IPS-18c (cell line): ENCODE measurements at regions not wholly inside any gene's neighbourhood (a gene's known extent, or its start where the extent isn't known, plus 50 kb on each side); places are given as distances from the start of the nearest gene placed in this dataset.

Source experiments
- H3K4me3 ChIP-seq: 2 replicates; pipeline ENCODE4 v1.7.0; 2013; ENCODE audit warnings: low read depth, mild to moderate bottlenecking, low read length, moderate library complexity; ENCODE audit not compliant: insufficient read depth
- H3K9me3 ChIP-seq: one replicate; pipeline ENCODE4 v1.6.1; 2013; ENCODE audit warnings: mild to moderate bottlenecking, low read length, moderate library complexity; ENCODE audit not compliant: control insufficient read depth, insufficient read depth

- Histone ChIP-seq H3K4me3 (no peak overlapping the region), H3K9me3 (no peaks in the 10 kb centered on the region)
Observed at GRCh38 chr3:81958972-81959640, 197.7 kb upstream of the GBE1 start.

DNA sequence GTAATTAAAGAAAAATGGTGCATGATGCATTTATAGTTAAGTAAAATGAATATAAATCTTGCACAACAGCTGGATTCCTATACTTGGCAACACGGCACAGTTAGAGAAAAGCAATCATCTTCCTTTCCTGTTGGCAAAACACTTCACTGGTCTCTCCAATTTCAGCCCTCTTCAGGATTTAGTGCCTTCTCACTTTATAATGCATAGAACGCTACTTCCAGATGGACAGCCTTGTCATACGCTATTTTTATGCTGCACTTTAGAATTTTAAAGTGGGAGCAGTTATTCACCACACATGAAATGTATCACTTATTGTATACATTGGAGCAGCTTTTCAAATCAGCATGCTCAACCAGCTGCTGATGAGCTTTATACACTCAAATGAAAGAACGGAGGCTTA is 194.4 kb upstream of the GBE1 start:
- no peaks in the 10 kb centered on the region for H3K9me3 ChIP-seq
- H3K4me3 ChIP-seq: no peak overlapping the region

- Histone ChIP-seq H3K4me3 (no peak overlapping the region), H3K9me3 (no peaks in the 10 kb centered on the region)
Observed at GRCh38 chr3:81953111-81953510, 191.7 kb upstream of the GBE1 start.

GRCh38 chr3:81952141-81952540 is 190.7 kb upstream of the GBE1 start:
- no peaks in the 10 kb centered on the region for H3K9me3 ChIP-seq
- H3K4me3 ChIP-seq: no peak overlapping the region

- H3K4me3 ChIP-seq: no peak overlapping the region
Observed at GRCh38 chr3:81951636-81952035, 190.2 kb upstream of the GBE1 start.

DNA sequence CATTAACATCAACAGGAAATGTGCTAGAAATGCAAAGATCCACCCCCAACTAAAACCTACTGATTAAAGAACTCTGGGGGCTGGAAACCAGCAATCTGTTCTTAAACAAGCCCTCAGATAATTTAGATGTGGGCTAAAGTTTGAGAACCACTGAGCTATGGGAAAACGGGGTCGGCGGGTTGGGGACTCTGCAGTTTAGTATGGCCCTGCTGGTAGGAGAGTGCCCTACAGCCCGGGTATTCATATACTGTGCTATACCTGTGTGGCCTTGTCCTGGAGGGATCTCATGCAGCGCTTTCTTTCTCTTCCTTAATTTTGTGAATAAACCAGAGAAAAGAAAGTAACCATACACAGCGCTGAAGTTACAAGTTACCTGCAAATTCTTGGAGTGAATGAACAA is 189.7 kb upstream of the GBE1 start:
- Histone ChIP-seq H3K4me3 (no peak overlapping the region), H3K9me3 (no peaks in the 10 kb centered on the region)

More at GRCh38 chr3:81951636-81952035, 190.2 kb upstream of the GBE1 start:
- no peaks in the 10 kb centered on the region for H3K9me3 ChIP-seq

DNA sequence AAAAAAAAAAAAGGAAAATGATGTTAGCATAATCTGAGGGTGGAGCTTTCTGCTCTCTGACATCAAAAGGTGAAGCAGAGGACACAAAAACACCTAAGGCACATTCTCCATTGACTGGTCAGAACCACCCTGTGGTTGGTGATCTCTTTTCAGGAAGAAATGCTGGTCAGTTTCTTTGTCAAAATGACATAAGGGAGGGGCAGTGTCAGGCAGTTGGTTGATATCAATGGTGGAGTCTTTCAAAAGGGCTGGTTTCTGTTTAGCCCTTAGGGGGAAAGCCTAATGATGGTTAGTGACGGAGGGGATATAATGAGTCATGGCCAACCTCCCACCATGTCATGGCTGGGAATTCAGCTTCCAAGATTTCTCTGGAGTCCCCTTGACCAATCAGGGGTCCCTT is 185.9 kb upstream of the GBE1 start:
- no peak overlapping the region for H3K4me3 ChIP-seq

DNA sequence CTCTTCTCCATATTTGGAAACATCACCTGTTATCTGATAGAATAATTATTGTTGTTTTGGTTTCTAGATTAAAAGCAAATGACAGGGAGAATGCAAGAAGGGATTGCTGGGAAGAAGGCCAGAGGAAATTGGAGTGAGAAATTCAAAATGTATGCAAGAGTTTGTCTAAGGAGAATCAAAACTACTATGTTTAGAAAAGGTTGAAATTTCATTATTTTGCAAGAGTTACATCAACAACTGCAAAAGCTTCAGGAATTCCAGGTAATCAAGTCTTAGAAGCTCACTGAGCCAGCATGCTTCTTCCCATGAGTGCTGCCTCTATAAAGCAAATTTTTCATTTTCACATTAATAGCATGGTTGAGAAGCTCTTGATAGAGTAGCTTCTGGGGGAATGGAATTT is 177.2 kb upstream of the GBE1 start:
- H3K9me3 ChIP-seq: no peaks in the 10 kb centered on the region
- no peak overlapping the region for H3K4me3 ChIP-seq

More for the DNA sequence above, 185.9 kb upstream of the GBE1 start:
- no peaks in the 10 kb centered on the region for H3K9me3 ChIP-seq

- H3K4me3 ChIP-seq: no peak overlapping the region
- H3K9me3 ChIP-seq: no peaks in the 10 kb centered on the region
Observed at GRCh38 chr3:81936817-81937216, 175.4 kb upstream of the GBE1 start.

DNA sequence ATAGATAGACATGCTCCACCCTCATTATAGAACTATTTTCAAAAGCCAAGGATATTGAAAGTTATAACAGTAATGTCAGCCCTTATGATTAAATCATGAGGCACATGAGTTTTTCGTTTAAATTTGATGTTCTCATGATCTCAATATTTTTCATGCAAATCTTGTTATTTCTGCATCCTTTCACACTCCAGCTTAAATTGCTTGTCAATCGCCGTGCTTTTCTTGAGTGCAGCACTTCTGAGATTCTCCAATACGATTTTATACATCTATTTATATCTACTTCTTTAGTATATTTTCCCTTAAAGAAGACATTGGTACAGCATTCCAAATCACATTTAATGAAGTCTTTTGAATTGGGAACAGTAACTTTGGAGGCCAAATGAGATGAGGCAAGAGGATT is 171.2 kb upstream of the GBE1 start:
- Histone ChIP-seq H3K9me3 (no peaks in the 10 kb centered on the region), H3K4me3 (no peak overlapping the region)

DNA sequence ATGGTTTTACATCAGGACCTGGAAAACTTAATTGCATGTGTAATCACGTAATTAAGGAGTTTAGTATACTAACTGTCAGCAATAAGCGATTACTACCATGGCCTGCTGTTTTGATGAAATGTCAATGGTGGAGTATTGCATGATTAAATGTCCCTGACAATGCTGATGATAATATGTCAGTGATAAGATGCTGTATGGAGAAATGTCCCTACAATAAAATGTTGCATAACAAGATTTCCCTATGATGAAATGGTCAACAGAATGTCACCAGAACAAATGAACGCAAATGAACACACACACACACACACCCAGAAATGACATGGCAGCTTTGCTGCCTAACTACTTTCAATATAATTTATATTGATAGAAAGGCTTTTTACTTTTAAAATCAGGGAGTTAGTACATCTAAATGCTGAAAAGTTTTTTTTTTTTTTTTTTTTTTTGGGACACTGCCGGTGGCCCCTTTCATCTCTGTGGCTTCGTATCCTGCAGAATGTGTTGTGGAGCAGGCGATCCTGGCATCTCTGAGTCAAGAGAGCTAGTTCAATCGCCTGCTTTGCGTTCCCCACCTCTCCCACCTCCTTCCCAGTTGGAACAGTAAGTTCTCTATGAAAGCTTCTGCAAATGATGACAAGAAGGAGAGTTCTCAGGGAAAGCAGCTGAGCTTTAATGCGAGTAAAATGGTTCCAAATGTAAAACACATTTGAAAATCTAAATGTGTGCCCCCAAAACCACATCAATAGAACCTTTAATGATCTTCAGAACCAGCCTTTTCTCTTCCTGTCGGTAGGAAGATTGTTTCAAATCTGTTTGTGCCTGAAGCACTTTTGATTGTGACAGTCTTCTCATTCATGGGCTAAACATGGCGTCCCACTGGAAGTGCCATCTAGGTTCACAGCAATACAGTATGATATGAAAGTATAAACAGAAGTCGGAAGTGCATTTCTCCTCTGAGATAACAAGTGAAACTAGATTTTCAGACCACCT is 170.1 kb upstream of the GBE1 start:
- H3K9me3 ChIP-seq: no peaks in the 10 kb centered on the region
- H3K4me3 ChIP-seq: no peak overlapping the region

GRCh38 chr3:81929697-81930096 is 168.3 kb upstream of the GBE1 start:
- Histone ChIP-seq H3K4me3 (no peak overlapping the region), H3K9me3 (no peaks in the 10 kb centered on the region)

- H3K9me3 ChIP-seq: no peaks in the 10 kb centered on the region
- no peak overlapping the region for H3K4me3 ChIP-seq
Observed at GRCh38 chr3:81927811-81928210, 166.4 kb upstream of the GBE1 start.

DNA sequence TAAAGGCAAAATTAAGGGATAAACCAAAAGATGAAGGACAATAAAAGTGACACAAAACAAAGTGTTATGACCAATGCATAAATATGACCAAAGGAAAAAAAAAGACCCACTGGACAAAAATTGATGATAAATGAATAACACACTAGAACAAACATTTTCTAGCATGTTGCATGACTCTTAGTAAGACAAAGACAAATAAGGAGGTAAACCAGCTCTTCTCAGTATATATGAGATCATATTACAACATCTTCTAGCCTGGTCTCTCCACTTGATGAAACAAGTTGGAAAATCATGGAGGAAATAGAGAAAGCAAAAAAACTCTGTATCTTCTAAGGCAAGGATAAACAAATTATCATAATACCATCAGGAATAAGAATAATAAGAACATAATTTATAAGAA is 163.9 kb upstream of the GBE1 start:
- H3K4me3 ChIP-seq: no peak overlapping the region
- no peaks in the 10 kb centered on the region for H3K9me3 ChIP-seq

DNA sequence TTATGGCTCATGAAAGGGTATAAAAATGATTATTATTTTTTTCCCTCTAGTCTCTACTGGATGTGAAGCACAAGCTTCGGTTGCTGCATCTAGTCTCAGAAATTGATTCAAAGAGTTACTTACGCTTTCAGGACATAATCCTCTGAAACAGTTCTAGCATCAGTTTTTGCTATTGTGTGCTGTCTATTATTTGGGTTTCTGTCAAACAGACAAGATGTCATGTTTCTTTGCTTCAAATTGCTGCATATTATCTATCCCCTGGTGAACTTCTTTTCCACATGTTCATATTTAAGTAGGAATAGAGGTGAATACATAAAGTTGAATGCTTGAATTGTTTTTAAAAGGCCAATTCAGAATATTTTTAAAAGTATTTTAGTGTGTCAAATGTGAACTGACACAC is 161.6 kb upstream of the GBE1 start:
- Histone ChIP-seq H3K4me3 (no peak overlapping the region), H3K9me3 (no peaks in the 10 kb centered on the region)

DNA sequence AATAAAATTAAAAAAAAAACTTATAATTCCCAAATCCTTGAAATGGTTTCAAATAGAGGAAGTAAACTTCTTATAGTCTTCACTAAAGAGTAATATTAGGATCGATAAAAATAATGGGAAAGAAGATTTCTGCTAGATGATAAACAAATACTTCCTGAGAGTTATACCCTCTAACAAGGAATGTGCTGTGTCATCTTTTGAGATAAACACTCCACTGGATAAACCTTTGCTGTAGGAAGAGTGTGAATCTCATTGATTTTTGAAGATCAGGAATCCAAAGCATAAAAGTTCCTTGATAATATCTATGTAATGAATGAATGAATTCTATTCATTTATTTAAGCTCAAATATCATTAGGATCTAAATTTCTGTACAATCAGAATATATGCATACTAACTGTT is 161.0 kb upstream of the GBE1 start:
- Histone ChIP-seq H3K9me3 (no peaks in the 10 kb centered on the region), H3K4me3 (no peak overlapping the region)

DNA sequence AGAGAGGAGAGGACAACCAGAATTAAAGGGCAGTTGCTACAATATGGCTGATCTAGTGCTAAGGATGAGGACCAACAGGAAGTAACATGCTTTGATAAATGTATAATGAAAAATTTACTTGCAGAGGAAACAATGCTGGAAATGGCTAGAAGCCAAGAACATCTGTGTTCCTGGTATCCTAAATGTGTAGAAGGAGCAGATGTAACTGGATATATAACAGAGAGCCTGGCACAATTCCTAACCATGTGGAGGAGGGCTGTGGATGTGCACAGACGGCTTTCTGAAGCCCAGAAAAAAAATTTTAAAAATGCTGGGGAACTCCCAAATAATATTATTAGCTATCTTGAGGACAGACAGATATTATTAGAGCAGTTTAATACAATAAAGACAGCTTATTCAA is 159.4 kb upstream of the GBE1 start:
- no peaks in the 10 kb centered on the region for H3K9me3 ChIP-seq
- no peak overlapping the region for H3K4me3 ChIP-seq

DNA sequence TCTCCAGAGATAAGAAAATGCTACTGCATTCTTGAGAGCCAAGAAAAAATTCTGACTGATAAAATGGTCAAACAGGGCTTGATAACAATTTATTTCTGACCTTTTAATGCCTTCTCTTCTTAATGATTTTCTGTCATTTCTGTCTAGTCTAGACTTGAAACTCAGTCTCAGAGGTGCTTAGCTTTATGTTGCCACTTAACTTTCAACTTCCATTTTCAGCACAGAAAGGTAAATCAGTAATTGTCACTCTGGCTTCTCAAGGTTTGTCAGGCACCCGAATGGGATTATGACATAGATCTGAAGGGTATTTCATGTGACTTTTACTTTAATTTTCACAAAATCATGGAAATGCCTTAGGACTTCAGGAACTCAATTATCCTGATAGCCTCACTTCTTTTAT is 155.4 kb upstream of the GBE1 start:
- H3K9me3 ChIP-seq: no peaks in the 10 kb centered on the region
- H3K4me3 ChIP-seq: no peak overlapping the region
